PC-9 (cell line): ENCODE measurements at regions not wholly inside any gene's neighbourhood (a gene's known extent, or its start where the extent isn't known, plus 50 kb on each side); places are given as distances from the start of the nearest gene placed in this dataset.
"Not testable (repeated sequence)": the region's sequence is repeated elsewhere in the genome, so short reads cannot be mapped to it uniquely, and the experiment has no call there.

Experiments used
- BruUV-seq: library from RNA; stranded (reverse); fragments of 400-500 nt; replicated peaks from 2 replicates; lab custom pipeline; 2021; lab: Mats Ljungman, UMichigan
- CTCF ChIA-PET: fragments of 300-600 bp; sonication (Branson Sonifier 250); formaldehyde crosslinking; loops from one replicate; lab custom pipeline; 2022; ENCODE audit warnings: antibody characterized with exemption; lab: Charles Lee
- POLR2A ChIA-PET: fragments of 300-600 bp; sonication (Branson Sonifier 250); formaldehyde crosslinking; loops from one replicate; lab custom pipeline; 2022; ENCODE audit warnings: antibody characterized with exemption; ENCODE audit not compliant: unreplicated experiment; lab: Charles Lee
- DNase-seq, 2 experiments: peaks; one replicate each; pipeline versions ENCODE4 v3.0.0 to v3.0.0-alpha.2; 2015 to 2022; ENCODE audit warnings: mixed read lengths in 1 of 2
- H2AFZ ChIP-seq: fragments of 200-600 bp; sonication (generic); 2 replicates; pipeline ENCODE4 v1.8.1; 2017; ENCODE audit warnings: antibody characterized with exemption
- H3F3A ChIP-seq: fragments of 200-600 bp; sonication (generic); 2 replicates; pipeline ENCODE4 v1.8.1; 2017; ENCODE audit warnings: antibody characterized with exemption, mild to moderate bottlenecking, low read depth; ENCODE audit not compliant: insufficient read depth
- H3K27ac ChIP-seq: fragments of 200-600 bp; sonication (generic); 2 replicates; pipeline ENCODE4 v1.6.1; 2016; ENCODE audit warnings: mixed run types
- H3K27me3 ChIP-seq: fragments of 200-600 bp; sonication (generic); 2 replicates; pipeline ENCODE4 v1.6.1; 2016; ENCODE audit warnings: low read depth, mixed run types; ENCODE audit not compliant: insufficient read depth
- H3K36me3 ChIP-seq: fragments of 200-600 bp; sonication (generic); 2 replicates; pipeline ENCODE4 v1.6.1; 2016; ENCODE audit warnings: low read depth, mixed run types
- H3K4me1 ChIP-seq: fragments of 200-600 bp; sonication (generic); replicated peaks from 2 replicates; pipeline ENCODE4 v1.6.1; 2016; ENCODE audit warnings: mixed run types; ENCODE audit not compliant: insufficient read depth
- H3K4me2 ChIP-seq: fragments of 200-600 bp; sonication (generic); 2 replicates; pipeline ENCODE4 v1.6.1; 2017; ENCODE audit warnings: mixed run types
- H3K4me3 ChIP-seq: fragments of 200-600 bp; sonication (generic); 2 replicates; pipeline ENCODE4 v1.6.1; 2016; ENCODE audit warnings: mixed run types
- H3K79me2 ChIP-seq: fragments of 200-600 bp; sonication (generic); 2 replicates; pipeline ENCODE4 v1.6.1; 2017; ENCODE audit warnings: low read depth, mixed run types
- H3K9me2 ChIP-seq: fragments of 200-600 bp; sonication (generic); 2 replicates; pipeline ENCODE4 v1.8.1; 2017; ENCODE audit warnings: mild to moderate bottlenecking; ENCODE audit not compliant: insufficient read depth
- H3K9me3 ChIP-seq: fragments of 200-600 bp; sonication (generic); 2 replicates; pipeline ENCODE4 v1.8.1; 2016; ENCODE audit warnings: low read depth; ENCODE audit not compliant: insufficient read depth
- H4K20me1 ChIP-seq: fragments of 200-600 bp; sonication (generic); 2 replicates; pipeline ENCODE4 v1.8.1; 2017; ENCODE audit not compliant: insufficient read depth
- EZH2 ChIP-seq: fragments of 200-600 bp; sonication (generic); IDR thresholded peaks from 2 replicates; pipeline ENCODE4 v1.8.0; 2017; ENCODE audit warnings: antibody characterized with exemption, low read depth
- intact Hi-C: fragments of 100-400 bp; cut with micrococcal nuclease; formaldehyde crosslinking; loops from one replicate; pipeline ENCODE4 v1.10.0; 2022; ENCODE audit not compliant: unreplicated experiment
- TF ChIP-seq, protein P1 (sequence below): fragments of 200-600 bp; sonication (generic); conservative IDR thresholded peaks from 2 replicates; pipeline ENCODE4 v1.6.1; 2017; ENCODE audit warnings: mixed run types, antibody characterized with exemption, mild to moderate bottlenecking, moderate library complexity

DNA sequence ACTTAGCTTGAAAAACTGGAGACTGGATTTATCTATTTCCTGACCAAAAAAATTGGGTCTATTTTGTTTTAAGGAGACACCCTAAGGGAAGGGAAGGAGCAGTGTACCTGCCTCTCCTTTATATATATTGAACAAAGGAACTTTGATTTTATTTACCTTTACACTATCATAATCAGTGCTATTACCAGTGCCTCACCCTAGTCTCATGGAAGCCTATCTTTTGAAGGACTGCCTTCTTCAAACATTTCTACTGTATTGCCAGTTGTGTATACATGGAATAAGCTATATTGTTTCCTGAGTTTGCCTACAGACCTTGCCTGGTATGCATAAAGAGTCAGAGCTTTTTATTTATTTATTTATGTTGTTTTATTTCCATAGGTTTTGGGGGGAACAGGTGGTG is 124.9 kb downstream of the UTRN start:
- POLR2A ChIA-PET: no interaction called here
- intact Hi-C loops: no loop called here

DNA sequence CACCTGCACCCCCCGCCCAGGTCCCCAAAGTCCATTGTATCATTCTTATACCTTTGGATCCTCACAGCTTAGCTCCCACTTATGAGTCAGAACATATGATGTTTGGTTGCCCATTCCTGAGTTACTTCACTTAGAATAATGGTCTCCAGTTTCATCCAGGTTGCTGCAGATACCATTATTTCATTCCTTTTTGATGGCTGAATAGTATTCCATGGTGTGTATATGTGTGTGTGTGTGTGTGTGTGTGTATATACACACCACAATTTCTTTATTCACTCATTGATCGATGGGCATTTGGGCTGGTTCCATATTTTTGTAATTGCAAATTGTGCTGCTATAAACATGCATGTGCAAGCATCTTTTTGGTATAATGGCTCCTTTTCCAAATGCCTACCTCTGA is 125.4 kb downstream of the UTRN start:
- H2AFZ ChIP-seq, DNase-seq, H3K27me3 ChIP-seq, H3K36me3 ChIP-seq, H3K4me2 ChIP-seq, H3K9me2 ChIP-seq, H3K27ac ChIP-seq, POLR2A ChIA-PET, H3K4me3 ChIP-seq, BruUV-seq, H4K20me1 ChIP-seq, intact Hi-C loops, H3K9me3 ChIP-seq, CTCF ChIA-PET: not testable (repeated sequence)
- Histone ChIP-seq H3F3A (peaks cover 20% of the 10 kb centered on the region), H3K4me1 (peaks cover 26% of the 10 kb centered on the region), H3K79me2 (peaks cover 19% of the 10 kb centered on the region; the same call in 1 of the 2 replicates)

More for the DNA sequence above, 124.9 kb downstream of the UTRN start:
- peaks cover 16% of the 10 kb centered on the region; the same call in 1 of the 2 replicates for H3F3A ChIP-seq
- H4K20me1 ChIP-seq: no peaks in the 10 kb centered on the region
- no peak overlapping the region for H3K4me3 ChIP-seq
- no peaks in the 10 kb centered on the region for H3K36me3 ChIP-seq
- no peaks in the 10 kb centered on the region for H3K27me3 ChIP-seq
- H3K27ac ChIP-seq: no peak overlapping the region
- peaks cover 21% of the 10 kb centered on the region for H3K4me1 ChIP-seq
- DNase-seq: no peak
- no peak overlapping the region for H3K4me2 ChIP-seq
- H3K9me3 ChIP-seq: no peaks in the 10 kb centered on the region
- BruUV-seq: no TSS peak
- H2AFZ ChIP-seq: no peak overlapping the region
- CTCF ChIA-PET: no interaction called here
- TF ChIP-seq EZH2: no peak
- TF ChIP-seq, protein P1, sequence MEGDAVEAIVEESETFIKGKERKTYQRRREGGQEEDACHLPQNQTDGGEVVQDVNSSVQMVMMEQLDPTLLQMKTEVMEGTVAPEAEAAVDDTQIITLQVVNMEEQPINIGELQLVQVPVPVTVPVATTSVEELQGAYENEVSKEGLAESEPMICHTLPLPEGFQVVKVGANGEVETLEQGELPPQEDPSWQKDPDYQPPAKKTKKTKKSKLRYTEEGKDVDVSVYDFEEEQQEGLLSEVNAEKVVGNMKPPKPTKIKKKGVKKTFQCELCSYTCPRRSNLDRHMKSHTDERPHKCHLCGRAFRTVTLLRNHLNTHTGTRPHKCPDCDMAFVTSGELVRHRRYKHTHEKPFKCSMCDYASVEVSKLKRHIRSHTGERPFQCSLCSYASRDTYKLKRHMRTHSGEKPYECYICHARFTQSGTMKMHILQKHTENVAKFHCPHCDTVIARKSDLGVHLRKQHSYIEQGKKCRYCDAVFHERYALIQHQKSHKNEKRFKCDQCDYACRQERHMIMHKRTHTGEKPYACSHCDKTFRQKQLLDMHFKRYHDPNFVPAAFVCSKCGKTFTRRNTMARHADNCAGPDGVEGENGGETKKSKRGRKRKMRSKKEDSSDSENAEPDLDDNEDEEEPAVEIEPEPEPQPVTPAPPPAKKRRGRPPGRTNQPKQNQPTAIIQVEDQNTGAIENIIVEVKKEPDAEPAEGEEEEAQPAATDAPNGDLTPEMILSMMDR: no peak
- H3K9me2 ChIP-seq: no peaks in the 10 kb centered on the region
- peaks cover 19% of the 10 kb centered on the region; the same call in 1 of the 2 replicates for H3K79me2 ChIP-seq

GRCh38 chr6:144411531-144412165 is 126.5 kb downstream of the UTRN start:
- H3K4me3 ChIP-seq: peak overlapping the region; percentile 20; the same call in 1 of the 2 replicates
- intact Hi-C loops: no loop called here
- peak overlapping the region; percentile 33 for H3K27ac ChIP-seq
- peaks cover 24% of the 10 kb centered on the region; the same call in 1 of the 2 replicates for H3K79me2 ChIP-seq
- H3F3A ChIP-seq: peaks cover 29% of the 10 kb centered on the region
- DNase-seq: no peak
- no peaks in the 10 kb centered on the region for H3K9me3 ChIP-seq
- CTCF ChIA-PET: no interaction called here
- POLR2A ChIA-PET: no interaction called here
- H2AFZ ChIP-seq: no peak overlapping the region
- BruUV-seq: no TSS peak
- H3K9me2 ChIP-seq: no peaks in the 10 kb centered on the region
- no peaks in the 10 kb centered on the region for H3K36me3 ChIP-seq
- no peak for TF ChIP-seq EZH2
- TF ChIP-seq, protein P1: no peak
- peak overlapping the region; percentile 45 for H3K4me2 ChIP-seq
- no peaks in the 10 kb centered on the region for H3K27me3 ChIP-seq
- H4K20me1 ChIP-seq: no peaks in the 10 kb centered on the region
- peaks cover 37% of the 10 kb centered on the region for H3K4me1 ChIP-seq
